Glomerular endothelial cell (primary cell): ENCODE measurements at regions not wholly inside any gene's neighbourhood (a gene's known extent, or its start where the extent isn't known, plus 50 kb on each side); places are given as distances from the start of the nearest gene placed in this dataset.
"Not testable (repeated sequence)": the region's sequence is repeated elsewhere in the genome, so short reads cannot be mapped to it uniquely, and the experiment has no call there.

Source experiments
- DNase-seq: peaks from one replicate; pipeline ENCODE4 v3.0.0-alpha.2; 2011; ENCODE audit warnings: low read depth, low spot score; ENCODE audit errors: extremely low read depth

DNA sequence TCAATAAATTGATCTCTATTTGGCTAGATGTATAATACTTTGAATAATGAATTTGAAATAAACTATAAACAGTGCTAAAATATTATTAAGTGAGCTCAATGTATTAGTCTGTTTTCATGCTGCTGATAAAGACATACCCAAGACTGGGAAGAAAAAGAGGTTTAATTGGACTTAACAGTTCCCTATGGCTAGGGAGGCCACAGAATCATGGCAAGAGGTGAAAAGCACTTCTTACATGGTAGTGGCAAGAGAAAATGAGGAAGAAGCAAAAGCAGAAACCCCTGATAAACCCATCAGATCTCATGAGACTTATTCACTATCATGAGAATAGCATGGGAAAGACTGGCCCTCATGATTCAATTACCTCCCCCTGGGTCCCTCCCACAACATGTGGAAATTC lies 2092.4 kb upstream of the ACO1 start:
- not testable (repeated sequence) for DNase-seq

DNA sequence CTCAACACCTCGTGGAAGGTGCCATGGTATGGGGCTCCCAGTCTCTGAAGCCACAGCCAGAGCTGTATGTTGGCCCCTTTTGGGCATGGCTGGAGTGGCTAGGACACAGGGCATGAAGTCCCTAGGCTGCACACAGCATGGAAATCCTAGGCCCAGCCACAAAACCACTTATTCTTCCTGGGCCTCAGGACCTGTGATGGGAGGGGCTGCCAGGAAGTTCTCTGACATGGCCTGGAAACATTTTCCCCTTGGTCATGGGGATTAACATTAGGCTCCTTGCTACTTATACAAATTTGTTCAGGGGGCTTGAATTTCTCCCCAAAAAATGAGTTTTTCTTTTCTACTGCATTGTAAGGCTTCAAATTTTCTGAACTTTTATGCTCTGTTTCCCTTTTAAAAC lies 2091.2 kb upstream of the ACO1 start:
- no peak for DNase-seq

DNA sequence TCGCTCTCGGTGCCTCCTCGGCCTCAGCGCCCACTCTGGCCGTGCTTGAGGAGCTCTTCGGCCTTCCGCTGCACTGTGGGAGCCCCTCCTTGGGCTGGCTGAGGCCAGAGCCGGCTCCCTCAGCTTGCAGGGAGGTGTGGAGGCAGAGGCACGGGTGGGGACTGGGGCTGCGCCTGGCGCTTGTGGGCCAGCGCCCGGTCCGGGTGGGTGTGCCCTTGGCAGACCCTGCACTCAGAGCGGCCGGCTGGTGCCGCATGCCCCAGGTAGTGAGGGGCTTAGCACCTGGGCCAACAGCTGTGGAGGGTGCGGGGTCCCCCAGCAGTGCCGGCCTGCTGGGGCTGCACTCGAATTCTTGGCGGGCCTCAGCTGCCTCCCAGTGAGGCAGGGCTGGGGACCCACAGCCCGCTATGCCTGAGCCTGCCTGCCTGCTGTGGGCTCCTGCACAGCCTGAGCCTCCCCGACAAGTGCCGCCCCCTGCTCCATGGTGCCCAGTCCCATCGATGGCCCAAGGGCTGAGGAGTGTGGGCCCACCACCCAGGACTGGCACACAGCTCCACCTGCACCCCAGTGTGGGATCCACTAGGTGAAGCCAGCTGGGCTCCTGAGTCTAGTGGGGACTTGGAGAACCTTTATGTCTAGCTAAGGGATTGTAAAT lies 2085.2 kb upstream of the ACO1 start:
- no peak for DNase-seq

DNA sequence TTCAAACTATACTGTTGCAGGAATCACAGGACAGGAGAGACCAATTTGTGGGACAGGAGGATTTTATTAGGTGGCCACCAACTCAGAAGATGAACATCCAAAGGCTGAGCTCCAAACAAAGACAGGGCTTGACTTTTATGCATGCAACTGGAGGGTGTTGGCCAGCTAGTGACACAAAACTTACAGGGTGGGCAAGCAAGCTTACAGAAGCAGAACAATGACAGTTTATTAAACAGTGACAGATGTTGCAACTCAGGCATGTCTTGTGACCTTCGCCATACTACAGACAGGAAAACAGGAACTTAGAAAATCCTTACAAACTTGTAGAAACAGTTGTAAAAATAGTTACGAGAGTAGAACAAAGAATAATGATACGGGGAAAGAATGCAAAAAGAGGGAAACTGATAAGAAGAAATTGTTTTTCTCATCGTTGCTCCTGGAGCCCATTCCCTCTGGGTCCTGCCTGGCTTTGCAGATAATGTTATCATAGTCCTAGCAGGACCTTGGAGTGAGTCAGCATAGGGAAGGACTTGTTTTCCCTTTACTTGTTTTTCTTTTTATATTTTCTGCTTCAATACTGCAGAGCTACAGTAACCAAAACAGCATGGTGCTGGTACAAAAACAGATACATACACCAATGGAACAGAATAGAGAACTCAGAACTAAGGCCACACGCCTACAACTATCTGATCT lies 2083.0 kb upstream of the ACO1 start:
- no peak for DNase-seq

DNA sequence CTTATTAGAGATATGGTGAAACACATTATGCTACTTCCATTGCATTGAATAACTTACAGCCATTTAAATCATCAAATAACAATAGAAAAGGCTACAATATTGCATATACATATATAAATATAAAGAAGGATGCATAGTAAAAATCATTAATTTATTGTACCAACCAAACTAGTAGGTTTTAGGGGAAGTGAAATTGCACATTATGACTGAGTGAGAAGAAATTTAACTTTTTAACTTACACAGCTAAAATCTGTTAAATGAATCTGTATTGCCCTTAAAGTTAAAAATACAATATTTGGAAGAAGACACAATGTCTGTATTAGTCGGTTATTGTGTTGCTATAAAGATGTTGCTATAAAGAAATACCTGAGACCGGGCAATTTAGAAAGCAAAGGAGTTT lies 2073.7 kb upstream of the ACO1 start:
- DNase-seq = no peak

DNA sequence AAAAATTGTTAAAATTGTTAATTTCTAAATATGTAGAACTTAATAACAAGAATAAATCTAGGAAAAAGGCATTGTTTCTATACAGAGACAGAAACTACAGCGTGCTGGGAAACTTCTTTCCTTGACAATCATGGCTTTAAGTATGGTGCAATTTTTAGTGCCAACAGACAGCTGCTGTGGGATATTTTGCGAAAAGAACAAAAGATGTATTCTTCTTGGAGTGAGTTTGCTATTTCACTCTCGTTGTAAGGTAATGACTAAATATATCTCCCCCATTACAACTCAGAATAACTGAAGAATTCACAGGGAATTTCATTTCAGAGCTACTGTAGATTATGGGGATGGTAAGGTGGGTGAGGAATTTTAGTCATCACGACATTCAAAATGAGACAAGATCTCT lies 2055.0 kb upstream of the ACO1 start:
- no peak for DNase-seq

DNA sequence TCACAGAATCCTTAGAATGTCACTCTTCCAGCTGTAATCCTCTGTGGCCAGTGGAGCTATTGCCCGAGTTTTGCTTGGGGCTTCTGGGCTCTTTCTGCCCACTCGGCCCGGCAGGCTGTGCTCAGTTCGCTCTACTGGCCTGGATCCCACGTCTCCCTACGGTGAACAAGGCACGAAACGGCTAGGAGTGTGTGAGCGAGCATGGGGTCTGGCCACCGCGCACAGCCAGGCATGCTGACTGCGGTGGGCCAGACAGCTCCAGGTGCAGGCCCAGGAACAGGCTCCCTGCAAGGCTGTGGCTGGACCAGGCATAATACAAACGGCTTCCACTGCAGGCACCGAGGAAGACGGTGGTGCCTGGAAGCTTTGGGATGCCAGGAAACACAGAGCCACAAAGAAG lies 2035.5 kb upstream of the ACO1 start:
- no peak for DNase-seq

DNA sequence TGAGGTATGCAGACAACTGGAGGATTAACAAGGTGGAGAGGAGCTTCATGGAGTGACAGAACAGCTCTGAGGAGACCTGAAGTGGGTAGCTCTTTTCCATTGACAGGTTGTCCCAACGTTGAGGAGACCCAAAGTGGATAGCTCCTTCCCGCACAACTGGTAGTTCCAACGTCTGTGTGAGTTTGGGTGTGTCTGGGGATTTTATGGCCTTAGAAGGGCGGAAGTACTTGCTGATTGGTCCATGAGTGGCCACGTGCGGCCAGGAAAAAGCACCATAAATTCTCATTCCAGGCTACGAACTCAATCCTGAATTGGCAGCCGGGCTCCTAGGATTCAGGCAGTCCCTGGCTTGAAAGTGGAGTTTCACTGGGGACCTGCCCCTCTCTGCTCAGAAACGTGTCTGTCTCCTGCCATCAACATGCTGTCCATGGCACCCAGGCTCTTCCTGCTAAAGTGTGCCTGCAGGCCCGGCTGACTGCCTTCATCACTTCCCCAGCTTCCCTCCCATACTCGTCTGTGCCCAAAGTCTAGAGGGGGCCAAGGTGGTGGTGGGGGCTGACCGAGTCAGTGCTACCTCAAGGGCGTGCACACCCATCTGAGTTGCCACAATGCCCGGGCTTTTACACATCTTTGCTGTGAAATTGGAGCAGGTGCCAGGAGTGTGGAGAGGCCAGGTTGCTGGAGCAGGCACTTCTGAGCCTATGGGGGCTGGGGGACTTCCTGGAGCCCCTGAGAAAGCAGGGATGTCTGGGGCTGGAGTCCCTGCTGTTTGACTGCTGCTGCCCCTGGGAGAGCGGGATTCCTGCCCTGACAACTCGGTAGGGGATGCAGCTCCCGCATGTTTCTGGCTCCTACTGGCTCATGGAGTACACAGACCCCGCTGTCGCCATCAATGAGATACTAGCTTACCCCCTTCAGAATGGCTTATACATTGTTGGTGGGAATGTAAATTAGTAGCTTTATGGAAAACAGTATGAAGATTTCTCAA lies 2034.6 kb upstream of the ACO1 start:
- no peak for DNase-seq

DNA sequence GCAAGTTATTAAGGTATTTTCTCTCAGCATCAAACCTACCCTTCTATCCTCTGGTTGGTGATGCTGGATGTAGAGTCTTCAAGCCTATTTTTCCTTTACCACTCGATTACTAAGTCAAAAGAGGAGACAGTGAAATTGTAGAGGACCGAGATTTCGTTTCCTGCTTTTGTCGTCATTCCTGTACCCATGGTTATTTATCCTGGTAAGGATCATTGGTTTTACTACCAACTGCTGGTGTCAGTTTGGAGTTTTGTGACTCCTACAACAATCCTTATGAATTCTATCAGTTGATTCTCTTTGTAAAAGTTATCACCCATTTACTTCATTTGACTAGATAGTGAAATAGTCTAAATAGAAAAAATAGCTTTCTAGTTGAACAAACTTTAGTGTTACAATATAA lies 2028.2 kb upstream of the ACO1 start:
- no peak for DNase-seq

DNA sequence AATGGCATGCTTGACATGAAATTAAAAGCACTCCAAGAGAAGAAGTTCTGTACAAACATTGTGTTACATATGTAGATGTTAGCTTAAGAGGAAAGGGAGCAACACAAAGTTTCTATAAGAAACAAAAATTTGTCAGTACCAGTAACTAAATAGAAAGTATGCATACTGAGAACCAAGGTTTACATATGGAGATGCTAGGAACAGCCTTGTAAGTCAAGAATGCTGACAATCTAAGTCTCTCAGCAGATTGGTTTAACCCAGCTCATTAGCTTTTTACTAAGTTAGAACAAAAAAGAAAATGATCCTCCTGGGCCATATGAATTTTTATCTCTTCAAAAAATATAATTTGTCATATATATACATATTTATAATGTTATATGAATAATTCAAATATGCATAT lies 2022.1 kb upstream of the ACO1 start:
- DNase-seq = no peak

DNA sequence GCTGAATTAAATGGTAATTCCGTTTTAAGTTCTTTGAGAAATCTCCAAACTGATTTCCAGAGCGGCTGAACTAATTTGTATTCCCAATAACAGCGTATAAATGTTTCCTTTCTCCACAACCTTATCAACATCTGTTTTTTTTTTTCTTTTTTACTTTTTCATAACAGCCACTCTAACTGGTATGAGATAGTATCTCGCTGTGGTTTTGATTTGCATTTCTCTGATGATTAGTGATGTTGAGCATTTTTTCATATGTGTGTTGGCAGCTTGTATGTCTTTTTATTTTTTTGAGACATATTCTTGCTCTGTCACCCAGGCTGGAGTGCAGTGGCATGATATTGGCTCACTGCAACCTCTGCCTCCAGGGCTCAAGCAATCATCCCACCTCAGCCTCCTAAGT lies 2018.3 kb upstream of the ACO1 start:
- not testable (repeated sequence) for DNase-seq

DNA sequence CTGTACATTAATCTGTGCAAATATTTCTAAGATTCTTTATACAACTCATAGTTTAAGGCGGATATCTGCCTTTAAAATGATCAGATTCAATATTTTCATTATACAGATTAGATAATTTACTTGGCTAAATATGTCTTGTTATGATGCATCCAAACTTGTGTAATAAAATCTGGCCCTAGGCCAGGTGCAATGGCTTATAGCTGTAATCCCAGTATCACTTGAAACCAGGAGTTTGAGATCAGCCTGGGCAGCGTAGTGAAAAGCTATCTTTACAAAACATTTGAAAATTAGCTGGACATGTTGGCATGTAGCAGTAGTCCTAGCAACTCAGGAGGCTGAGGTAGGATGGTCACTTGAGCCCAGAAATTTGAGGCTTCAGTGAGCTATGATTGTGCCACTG lies 2002.2 kb upstream of the ACO1 start:
- DNase-seq = no peak

DNA sequence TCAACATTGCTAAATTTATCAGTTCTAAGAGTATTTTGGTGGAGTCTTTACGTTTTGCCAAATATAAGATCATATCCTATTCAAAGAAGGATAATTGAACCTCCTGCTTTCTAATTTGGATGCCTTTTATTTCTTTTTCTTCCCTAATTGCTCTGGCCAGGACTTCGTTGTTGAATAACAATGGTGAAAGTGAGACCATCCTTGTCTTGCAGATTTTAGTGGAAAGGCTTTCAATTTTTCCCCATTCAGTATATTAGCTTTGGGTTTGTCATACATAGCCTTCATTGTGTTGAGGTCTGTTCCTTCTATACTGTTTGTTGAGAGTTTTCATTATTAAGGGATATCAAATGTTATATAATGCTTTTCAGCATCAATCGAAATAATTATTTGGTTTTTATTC lies 1974.2 kb upstream of the ACO1 start:
- no peak for DNase-seq

DNA sequence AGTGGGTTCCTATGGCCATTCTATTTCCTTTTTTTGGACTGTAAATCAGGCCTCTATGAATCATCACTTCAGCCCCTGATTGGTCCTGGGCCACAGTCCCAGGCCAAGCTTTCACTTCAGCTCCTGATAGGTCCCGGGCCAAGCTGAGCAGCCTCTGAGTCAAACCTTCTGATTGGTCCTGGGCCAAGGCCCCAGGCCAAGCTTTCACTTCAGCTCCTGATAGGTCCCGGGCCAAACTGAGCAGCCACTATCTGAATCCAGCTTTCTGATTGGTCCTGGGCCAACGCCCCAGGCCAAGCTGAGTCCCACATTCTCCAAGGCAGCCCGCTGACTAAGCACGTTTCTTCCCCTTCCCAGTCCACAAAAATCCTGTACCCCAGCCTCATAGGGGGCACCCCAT lies 1972.9 kb upstream of the ACO1 start:
- DNase-seq = no peak

DNA sequence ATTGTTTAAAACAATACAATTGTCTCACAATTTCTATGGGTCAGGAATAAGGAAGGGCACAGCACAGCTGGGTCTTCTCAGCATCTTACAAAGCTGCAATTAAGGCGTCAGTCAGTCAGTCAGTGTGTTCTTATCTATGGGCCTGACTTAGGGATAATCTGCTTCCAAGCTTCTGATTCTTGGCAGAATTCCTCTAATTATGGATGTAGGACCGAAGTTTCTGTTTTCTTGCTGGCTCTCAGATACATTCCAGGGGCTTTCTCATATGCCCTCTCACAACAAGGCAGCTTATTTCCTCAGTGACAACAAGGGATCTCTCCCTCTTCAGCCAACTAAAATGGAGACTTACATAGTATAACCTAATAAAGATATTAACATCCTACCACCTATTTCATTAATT lies 1925.3 kb upstream of the ACO1 start:
- DNase-seq = no peak

DNA sequence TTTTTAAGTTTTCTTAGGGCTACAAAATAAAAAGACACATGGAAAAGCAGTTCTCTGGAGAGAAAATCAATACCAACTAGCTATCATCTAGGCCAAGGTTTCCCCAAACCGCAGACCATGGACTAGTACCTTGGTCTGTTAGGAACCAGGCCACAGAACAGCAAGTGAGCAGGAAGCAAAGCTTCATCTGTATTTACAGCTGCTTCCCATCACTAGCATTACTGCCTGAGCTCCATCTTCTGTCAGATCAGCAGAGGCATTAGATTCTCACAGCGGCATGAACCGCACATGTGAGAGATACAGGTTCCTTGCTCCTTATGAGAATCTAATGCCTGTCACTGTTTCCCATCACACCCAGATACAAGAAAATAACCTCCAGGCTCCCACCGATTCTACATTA lies 1907.6 kb upstream of the ACO1 start:
- DNase-seq = no peak

DNA sequence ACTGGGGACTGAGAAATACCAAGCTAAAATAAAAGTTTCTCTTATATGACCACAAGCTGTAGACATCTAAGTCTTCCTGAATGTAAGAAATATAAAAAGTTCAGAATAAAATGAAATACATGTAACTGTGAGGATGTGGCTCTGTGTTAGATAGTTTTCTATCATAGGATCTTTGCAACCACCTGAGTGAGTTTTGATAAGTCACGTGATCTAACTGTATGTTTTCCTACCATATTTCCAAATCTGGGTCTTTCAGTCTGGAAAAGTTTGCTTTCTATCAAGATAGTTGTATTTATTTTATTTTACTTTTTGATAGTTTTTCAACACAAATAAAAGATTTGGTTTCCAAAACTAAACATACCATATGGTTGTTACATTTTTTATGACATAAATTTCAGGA lies 1905.8 kb upstream of the ACO1 start:
- DNase-seq = no peak

DNA sequence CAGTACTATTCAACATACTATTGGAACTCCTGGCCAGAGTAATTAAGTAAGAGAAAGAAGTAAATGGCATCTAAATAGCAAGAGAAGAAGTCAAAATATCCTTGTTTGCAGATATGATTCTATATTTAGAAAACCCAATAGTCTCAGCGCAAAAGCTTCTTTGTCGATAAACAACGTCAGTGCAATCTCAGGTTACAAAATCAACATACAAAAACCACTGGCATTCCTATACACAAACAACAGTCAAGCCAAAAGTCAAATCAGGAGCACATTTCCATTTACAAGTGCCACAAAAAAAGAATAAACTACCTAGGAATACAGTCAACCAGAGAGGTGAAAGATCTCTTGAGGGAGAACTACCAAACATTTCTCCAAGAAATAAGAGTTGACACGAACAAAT lies 1901.9 kb upstream of the ACO1 start:
- no peak for DNase-seq

DNA sequence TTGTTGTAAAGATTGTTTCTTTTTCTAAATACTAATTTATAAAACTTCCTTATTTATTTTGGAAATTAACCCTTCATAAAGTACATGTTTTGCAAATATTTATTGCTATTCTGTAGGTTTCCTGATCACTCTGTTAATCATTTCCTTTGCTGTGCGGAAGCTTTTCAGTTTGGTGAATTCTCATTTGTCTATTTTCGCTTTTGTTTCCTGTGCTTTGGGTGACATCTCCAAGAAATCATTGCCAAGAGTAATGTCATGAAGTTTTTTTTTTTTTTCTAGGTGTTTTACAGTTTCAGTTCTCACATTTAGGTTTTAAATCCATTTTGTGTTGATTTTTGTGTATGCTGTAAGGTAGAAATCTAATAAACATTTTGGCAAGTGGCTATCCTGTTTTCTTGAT lies 1899.8 kb upstream of the ACO1 start:
- no peak for DNase-seq

DNA sequence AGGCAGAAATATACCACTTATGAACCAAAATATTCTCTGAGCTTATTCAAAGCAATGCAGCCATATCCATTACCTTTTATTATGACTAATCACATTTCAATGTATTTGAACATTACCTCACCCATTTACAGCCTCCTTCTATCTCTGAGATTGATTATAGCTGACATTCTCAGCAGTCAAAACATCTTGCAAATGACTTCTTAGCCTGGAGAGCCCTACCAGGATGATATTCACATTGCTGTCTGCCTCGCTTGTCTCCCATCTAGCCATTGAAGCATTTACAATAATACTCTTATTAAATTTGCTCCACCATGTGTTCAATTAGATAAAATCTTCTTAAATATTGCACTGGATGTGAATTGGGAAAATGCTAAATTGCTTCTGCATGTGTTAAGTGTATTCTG lies 1879.9 kb upstream of the ACO1 start:
- no peak for DNase-seq

DNA sequence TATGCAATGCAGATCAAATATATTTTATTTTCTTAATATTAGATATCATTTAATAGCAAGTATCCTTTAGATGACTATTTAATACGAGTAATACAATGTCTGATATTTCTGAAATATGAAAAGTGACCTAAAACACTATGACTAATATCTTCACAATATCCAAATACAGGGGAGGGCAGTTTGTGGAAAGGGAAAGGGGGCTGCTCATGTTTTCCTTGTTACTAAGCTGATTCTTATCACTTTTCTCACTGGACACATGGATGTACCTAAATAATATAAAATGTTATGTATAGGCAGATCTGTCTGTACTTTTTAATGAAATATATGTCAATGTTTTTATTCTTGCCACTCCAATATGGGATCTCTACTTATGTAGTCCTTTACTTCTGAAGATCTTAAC lies 1879.1 kb upstream of the ACO1 start:
- no peak for DNase-seq

DNA sequence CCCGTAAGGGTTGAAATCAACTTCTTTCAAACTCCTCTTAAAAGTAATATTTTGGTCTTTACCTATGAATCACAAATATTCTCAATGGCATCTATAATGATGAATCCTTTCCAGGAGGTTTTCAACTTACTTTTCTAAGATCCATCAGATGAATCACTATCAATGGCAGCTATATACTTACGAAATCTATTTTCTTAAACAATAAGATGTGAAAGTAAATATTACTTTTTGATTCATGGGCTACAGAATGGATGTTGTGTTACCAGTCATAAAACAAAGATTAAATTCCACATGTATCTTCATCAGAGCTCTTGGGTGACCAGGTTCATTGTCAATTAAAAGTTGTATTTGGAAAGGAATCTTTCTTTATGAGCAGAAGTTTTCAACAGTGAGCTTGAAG lies 1877.7 kb upstream of the ACO1 start:
- no peak for DNase-seq
